ENCODE measurements at regions not wholly inside any gene's neighbourhood (a gene's known extent, or its start where the extent isn't known, plus 50 kb on each side); places are given as distances from the start of the nearest gene placed in this dataset.

DNA sequence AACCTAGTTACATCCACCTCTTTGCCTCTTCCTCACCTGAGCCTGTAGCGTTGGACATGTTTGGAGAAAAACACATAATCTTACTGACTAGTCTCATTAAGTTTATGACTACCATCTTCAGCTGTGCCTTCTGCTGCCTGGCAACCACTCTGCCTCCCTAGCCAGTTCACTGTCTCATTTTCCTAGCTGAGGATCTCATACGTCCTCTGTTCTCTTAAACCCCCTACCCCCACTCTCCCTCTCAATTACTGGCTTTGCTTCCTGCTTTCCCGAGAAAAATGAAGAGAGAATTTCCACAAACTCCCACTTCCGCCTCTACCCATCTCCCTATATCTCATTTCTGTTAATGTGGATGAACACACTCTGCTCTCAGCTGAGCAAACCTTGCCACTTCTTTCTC, 239.3 kb upstream of the POU2AF2 start:
- TF ChIP-seq POLR2AphosphoS5 (IDR thresholded peaks at IDR 0.05; ENCODE audit: borderline replicate concordance, low read depth, low read length) (no peak), EZH2 (IDR thresholded peaks at IDR 0.05) (no peak)

All from SK-N-MC (cell line).